HL-60 (cell line): ENCODE measurements at regions not wholly inside any gene's neighbourhood (a gene's known extent, or its start where the extent isn't known, plus 50 kb on each side); places are given as distances from the start of the nearest gene placed in this dataset.

Experiments used
- DNase-seq, 2 experiments: peaks; one replicate each; pipeline ENCODE4 v3.0.0-alpha.2; 2010 to 2020; ENCODE audit warnings: low read depth in 1 of 2, low spot score in 1 of 2
- H3K27ac ChIP-seq: fragments of 250-450 bp; sonication (Bioruptor Pico); replicated peaks from 2 replicates; pipeline ENCODE4 v1.5.1; 2020; ENCODE audit warnings: mild to moderate bottlenecking, moderate library complexity
- H3K27me3 ChIP-seq: fragments of 250-450 bp; sonication (Bioruptor Pico); 2 replicates; pipeline ENCODE4 v1.5.1; 2021; ENCODE audit warnings: mild to moderate bottlenecking, moderate library complexity; ENCODE audit not compliant: insufficient read depth, poor library complexity, severe bottlenecking
- H3K4me3 ChIP-seq: replicated peaks from 2 replicates; pipeline ENCODE4 v1.5.1; 2011; ENCODE audit warnings: mild to moderate bottlenecking, control low read depth, low read length; ENCODE audit not compliant: insufficient read depth
- GABPA ChIP-seq: IDR thresholded peaks from 2 replicates; pipeline ENCODE4 v1.6.1; 2012; ENCODE audit warnings: low read depth
- POLR2AphosphoS5 ChIP-seq: IDR thresholded peaks from 2 replicates; pipeline ENCODE4 v1.6.1; 2012; ENCODE audit warnings: low read depth
- SPI1 ChIP-seq: IDR thresholded peaks from 2 replicates; pipeline ENCODE4 v1.6.1; 2012; ENCODE audit warnings: low read depth, mild to moderate bottlenecking, borderline replicate concordance
- TF ChIP-seq, protein P1 (sequence below): IDR thresholded peaks from one replicate; pipeline ENCODE4 v1.5.1; 2011; ENCODE audit warnings: low read length, control low read depth, inconsistent platforms; ENCODE audit not compliant: insufficient read depth
- TF ChIP-seq, protein P2 (sequence below): IDR thresholded peaks from 2 replicates; pipeline ENCODE4 v1.6.1; 2012; ENCODE audit warnings: low read depth; ENCODE audit not compliant: insufficient replicate concordance

DNA sequence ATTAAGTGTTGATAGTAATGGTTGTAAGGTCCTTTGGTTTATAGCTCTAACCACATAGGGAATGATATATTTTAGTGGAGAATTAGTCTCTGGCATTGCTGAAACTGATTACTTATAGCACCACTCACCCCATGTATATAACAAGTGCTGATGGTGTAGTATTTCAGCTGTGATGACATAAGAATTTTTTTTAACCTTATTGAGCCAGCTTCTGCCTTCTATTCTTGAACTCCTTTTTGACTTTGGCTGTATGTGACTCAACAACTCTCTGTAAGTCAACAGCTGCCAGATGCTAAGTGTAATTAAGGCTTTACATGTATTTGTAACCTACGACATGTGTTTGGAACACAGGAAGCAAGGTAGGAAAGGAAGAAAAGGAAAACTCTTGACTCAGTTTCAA lies 929.6 kb upstream of the WWC1 start:
- no peaks in the 10 kb centered on the region for H3K27me3 ChIP-seq
- no peak overlapping the region for H3K4me3 ChIP-seq
- H3K27ac ChIP-seq: no peak overlapping the region
- TF ChIP-seq SPI1: no peak
- TF ChIP-seq, protein P1, sequence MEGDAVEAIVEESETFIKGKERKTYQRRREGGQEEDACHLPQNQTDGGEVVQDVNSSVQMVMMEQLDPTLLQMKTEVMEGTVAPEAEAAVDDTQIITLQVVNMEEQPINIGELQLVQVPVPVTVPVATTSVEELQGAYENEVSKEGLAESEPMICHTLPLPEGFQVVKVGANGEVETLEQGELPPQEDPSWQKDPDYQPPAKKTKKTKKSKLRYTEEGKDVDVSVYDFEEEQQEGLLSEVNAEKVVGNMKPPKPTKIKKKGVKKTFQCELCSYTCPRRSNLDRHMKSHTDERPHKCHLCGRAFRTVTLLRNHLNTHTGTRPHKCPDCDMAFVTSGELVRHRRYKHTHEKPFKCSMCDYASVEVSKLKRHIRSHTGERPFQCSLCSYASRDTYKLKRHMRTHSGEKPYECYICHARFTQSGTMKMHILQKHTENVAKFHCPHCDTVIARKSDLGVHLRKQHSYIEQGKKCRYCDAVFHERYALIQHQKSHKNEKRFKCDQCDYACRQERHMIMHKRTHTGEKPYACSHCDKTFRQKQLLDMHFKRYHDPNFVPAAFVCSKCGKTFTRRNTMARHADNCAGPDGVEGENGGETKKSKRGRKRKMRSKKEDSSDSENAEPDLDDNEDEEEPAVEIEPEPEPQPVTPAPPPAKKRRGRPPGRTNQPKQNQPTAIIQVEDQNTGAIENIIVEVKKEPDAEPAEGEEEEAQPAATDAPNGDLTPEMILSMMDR: no peak
- TF ChIP-seq GABPA: no peak
- TF ChIP-seq, protein P2, sequence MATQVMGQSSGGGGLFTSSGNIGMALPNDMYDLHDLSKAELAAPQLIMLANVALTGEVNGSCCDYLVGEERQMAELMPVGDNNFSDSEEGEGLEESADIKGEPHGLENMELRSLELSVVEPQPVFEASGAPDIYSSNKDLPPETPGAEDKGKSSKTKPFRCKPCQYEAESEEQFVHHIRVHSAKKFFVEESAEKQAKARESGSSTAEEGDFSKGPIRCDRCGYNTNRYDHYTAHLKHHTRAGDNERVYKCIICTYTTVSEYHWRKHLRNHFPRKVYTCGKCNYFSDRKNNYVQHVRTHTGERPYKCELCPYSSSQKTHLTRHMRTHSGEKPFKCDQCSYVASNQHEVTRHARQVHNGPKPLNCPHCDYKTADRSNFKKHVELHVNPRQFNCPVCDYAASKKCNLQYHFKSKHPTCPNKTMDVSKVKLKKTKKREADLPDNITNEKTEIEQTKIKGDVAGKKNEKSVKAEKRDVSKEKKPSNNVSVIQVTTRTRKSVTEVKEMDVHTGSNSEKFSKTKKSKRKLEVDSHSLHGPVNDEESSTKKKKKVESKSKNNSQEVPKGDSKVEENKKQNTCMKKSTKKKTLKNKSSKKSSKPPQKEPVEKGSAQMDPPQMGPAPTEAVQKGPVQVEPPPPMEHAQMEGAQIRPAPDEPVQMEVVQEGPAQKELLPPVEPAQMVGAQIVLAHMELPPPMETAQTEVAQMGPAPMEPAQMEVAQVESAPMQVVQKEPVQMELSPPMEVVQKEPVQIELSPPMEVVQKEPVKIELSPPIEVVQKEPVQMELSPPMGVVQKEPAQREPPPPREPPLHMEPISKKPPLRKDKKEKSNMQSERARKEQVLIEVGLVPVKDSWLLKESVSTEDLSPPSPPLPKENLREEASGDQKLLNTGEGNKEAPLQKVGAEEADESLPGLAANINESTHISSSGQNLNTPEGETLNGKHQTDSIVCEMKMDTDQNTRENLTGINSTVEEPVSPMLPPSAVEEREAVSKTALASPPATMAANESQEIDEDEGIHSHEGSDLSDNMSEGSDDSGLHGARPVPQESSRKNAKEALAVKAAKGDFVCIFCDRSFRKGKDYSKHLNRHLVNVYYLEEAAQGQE: no peak
- TF ChIP-seq POLR2AphosphoS5: no peak
- DNase-seq: no peak

DNA sequence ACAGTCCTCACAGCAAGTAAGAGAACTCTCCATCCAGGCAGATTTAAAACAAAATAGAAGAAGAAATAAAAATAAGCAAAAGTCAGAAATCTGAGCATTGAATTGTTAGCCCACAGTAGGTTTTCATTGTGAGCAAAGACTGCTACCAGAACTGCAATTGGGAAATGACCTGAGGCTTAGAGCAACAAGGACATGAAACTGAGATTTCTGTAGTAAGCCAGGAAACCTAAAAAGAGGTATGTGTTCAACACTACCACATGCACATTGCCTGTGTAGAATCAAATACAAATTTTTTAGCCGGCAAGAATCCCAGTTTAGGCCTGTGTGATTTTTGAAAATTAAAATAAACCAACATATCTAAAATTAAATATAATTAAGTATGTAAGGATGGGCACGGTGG lies 928.4 kb upstream of the WWC1 start:
- Histone ChIP-seq H3K27ac (no peak overlapping the region), H3K27me3 (no peaks in the 10 kb centered on the region), H3K4me3 (no peak overlapping the region)
- DNase-seq: no peak
- no peak for TF ChIP-seq SPI1
- TF ChIP-seq, protein P1: no peak
- TF ChIP-seq POLR2AphosphoS5: no peak
- no peak for TF ChIP-seq GABPA
- TF ChIP-seq, protein P2: no peak

DNA sequence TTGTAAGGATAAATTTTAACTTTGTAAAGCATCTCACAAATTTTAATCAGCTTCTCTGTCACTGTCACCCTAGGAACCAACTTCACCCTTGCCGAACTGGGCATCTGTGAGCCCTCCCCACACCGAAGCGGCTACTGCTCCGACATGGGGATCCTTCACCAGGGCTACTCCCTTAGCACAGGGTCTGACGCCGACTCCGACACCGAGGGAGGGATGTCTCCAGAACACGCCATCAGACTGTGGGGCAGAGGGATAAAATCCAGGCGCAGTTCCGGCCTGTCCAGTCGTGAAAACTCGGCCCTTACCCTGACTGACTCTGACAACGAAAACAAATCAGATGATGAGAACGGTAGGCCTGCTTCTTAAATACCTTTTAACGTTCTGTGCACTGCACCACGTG lies 916.3 kb upstream of the WWC1 start:
- no peak for DNase-seq

More for the DNA sequence above, 916.3 kb upstream of the WWC1 start:
- Histone ChIP-seq H3K27me3 (no peaks in the 10 kb centered on the region), H3K4me3 (no peak overlapping the region), H3K27ac (no peak overlapping the region)
- TF ChIP-seq GABPA (no peak), SPI1 (no peak)
- TF ChIP-seq, protein P2: no peak
- TF ChIP-seq, protein P1: no peak
